OCI-LY7 (cell line): ENCODE measurements at regions not wholly inside any gene's neighbourhood (a gene's known extent, or its start where the extent isn't known, plus 50 kb on each side); places are given as distances from the start of the nearest gene placed in this dataset.

Experiments used
- BruUV-seq: library from RNA; stranded (reverse); fragments of 400-500 nt; replicated peaks from 2 replicates; lab custom pipeline; 2021; lab: Mats Ljungman, UMichigan
- CTCF ChIA-PET: fragments of 300-600 bp; sonication (Branson Sonifier 250); formaldehyde crosslinking; loops from one replicate; lab custom pipeline; 2022; ENCODE audit warnings: antibody characterized with exemption; ENCODE audit not compliant: unreplicated experiment; lab: Charles Lee
- POLR2A ChIA-PET: fragments of 300-600 bp; sonication (Branson Sonifier 250); formaldehyde crosslinking; loops from one replicate; lab custom pipeline; 2022; ENCODE audit warnings: antibody characterized with exemption; lab: Charles Lee
- DNase-seq: peaks from one replicate; pipeline ENCODE4 v3.0.0-alpha.2; 2015; ENCODE audit warnings: low spot score
- H2AFZ ChIP-seq: fragments of 200-600 bp; sonication (generic), shearing (Covaris generic); 2 replicates; pipeline ENCODE4 v1.6.1; 2014; ENCODE audit warnings: mild to moderate bottlenecking, antibody characterized with exemption, low read length, moderate library complexity
- H3K27ac ChIP-seq: fragments of 200-600 bp; sonication (generic); 2 replicates; pipeline ENCODE4 v1.5.1; 2014; ENCODE audit warnings: mixed run types, low read depth, mild to moderate bottlenecking, moderate library complexity, low read length, inconsistent platforms; ENCODE audit not compliant: poor library complexity, severe bottlenecking
- H3K36me3 ChIP-seq: fragments of 200-600 bp; sonication (generic); 2 replicates; pipeline ENCODE4 v1.6.1; 2014; ENCODE audit warnings: mild to moderate bottlenecking, antibody characterized with exemption, low read length, moderate library complexity, mixed read lengths; ENCODE audit not compliant: insufficient read depth
- H3K4me1 ChIP-seq: fragments of 200-600 bp; sonication (generic); 2 replicates; pipeline ENCODE4 v1.5.1; 2014; ENCODE audit warnings: mild to moderate bottlenecking, low read length; ENCODE audit not compliant: insufficient read depth, poor library complexity, severe bottlenecking
- H3K4me2 ChIP-seq: fragments of 200-600 bp; sonication (generic); 2 replicates; pipeline ENCODE4 v1.6.1; 2014; ENCODE audit warnings: mild to moderate bottlenecking, low read length
- H3K4me3 ChIP-seq: fragments of 200-600 bp; sonication (generic); 2 replicates; pipeline ENCODE4 v1.5.1; 2014; ENCODE audit warnings: mild to moderate bottlenecking, low read depth, low read length; ENCODE audit not compliant: poor library complexity, severe bottlenecking
- H3K79me2 ChIP-seq: fragments of 200-600 bp; sonication (generic); 2 replicates; pipeline ENCODE4 v1.6.1; 2016; ENCODE audit warnings: low read depth, mild to moderate bottlenecking, low read length, moderate library complexity, mixed read lengths; ENCODE audit not compliant: insufficient read depth
- H3K9me2 ChIP-seq: fragments of 200-600 bp; sonication (generic); 2 replicates; pipeline ENCODE4 v1.6.1; 2016; ENCODE audit warnings: mild to moderate bottlenecking, low read length, mixed read lengths; ENCODE audit not compliant: insufficient read depth
- H3K9me3 ChIP-seq: fragments of 200-600 bp; sonication (generic); 2 replicates; pipeline ENCODE4 v1.6.1; 2014; ENCODE audit warnings: mild to moderate bottlenecking, mixed run types, low read length, mixed read lengths
- H4K20me1 ChIP-seq: fragments of 200-600 bp; sonication (generic); 2 replicates; pipeline ENCODE4 v1.6.1; 2014; ENCODE audit warnings: mild to moderate bottlenecking, antibody characterized with exemption, low read length, moderate library complexity, mixed read lengths; ENCODE audit not compliant: insufficient read depth
- CTCF ChIP-seq: fragments of 200-600 bp; sonication (generic); conservative IDR thresholded peaks from 2 replicates; pipeline ENCODE4 v1.5.1; 2014; ENCODE audit warnings: mild to moderate bottlenecking, antibody characterized with exemption, low read length, moderate library complexity, mixed read lengths
- EZH2phosphoT487 ChIP-seq: fragments of 200-600 bp; sonication (generic); IDR thresholded peaks from 2 replicates; pipeline ENCODE4 v1.6.1; 2018; ENCODE audit warnings: low read depth, borderline replicate concordance, mild to moderate bottlenecking, mixed run types, antibody characterized with exemption, low read length, moderate library complexity, mixed read lengths
- intact Hi-C: fragments of 100-400 bp; cut with micrococcal nuclease; formaldehyde crosslinking; loops from one replicate; pipeline ENCODE4 v1.10.0; 2022; ENCODE audit not compliant: unreplicated experiment

GRCh38 chr6:132964101-132964867 lies 149.9 kb downstream of the RPS12 start:
- ChIA-PET CTCF (no interaction called here), POLR2A (no interaction called here)
- H3K36me3 ChIP-seq, result no peaks in the 10 kb centered on the region
- intact Hi-C loops, result loop anchor here (5.0 kb wide), 1 partner anchor 548 kb away; no protein-coding TSS in a partner anchor
- H4K20me1 ChIP-seq, result no peaks in the 10 kb centered on the region
- H3K9me2 ChIP-seq, result no peaks in the 10 kb centered on the region
- BruUV-seq, result no TSS peak
- no peak for DNase-seq
- H3K79me2 ChIP-seq, result no peaks in the 10 kb centered on the region
- no peak overlapping the region for H3K4me2 ChIP-seq
- no peaks in the 10 kb centered on the region for H3K9me3 ChIP-seq
- H2AFZ ChIP-seq, result no peak overlapping the region
- no peak overlapping the region for H3K27ac ChIP-seq
- H3K4me3 ChIP-seq, result no peak overlapping the region
- H3K4me1 ChIP-seq, result no peaks in the 10 kb centered on the region
- no peak for TF ChIP-seq CTCF
- no peak for TF ChIP-seq EZH2phosphoT487

- Histone ChIP-seq H3K4me2 (no peak overlapping the region), H3K9me2 (no peaks in the 10 kb centered on the region), H3K79me2 (no peaks in the 10 kb centered on the region), H3K27ac (no peak overlapping the region), H3K4me1 (no peaks in the 10 kb centered on the region), H3K36me3 (no peaks in the 10 kb centered on the region), H2AFZ (no peak overlapping the region), H4K20me1 (no peaks in the 10 kb centered on the region), H3K4me3 (no peak overlapping the region), H3K9me3 (no peaks in the 10 kb centered on the region)
- no TSS peak for BruUV-seq
- TF ChIP-seq CTCF, result no peak
- no peak for TF ChIP-seq EZH2phosphoT487
- ChIA-PET POLR2A (no interaction called here), CTCF (no interaction called here)
- DNase-seq, result no peak
- intact Hi-C loops, result loop anchor here (5.0 kb wide), 1 partner anchor 547 kb away; no protein-coding TSS in a partner anchor
These were observed 150.6 kb downstream of the RPS12 start for GRCh38 chr6:132964868-132965382.

GRCh38 chr6:132967871-132968270 lies 153.5 kb downstream of the RPS12 start:
- BruUV-seq, result no TSS peak
- DNase-seq, result no peak
- H3K4me3 ChIP-seq, result no peak overlapping the region
- H2AFZ ChIP-seq, result no peak overlapping the region
- H3K4me2 ChIP-seq, result no peak overlapping the region
- H3K9me2 ChIP-seq, result no peaks in the 10 kb centered on the region
- POLR2A ChIA-PET, result interaction anchor here (0.7 kb wide), 1 partner anchor 790 kb away, joined by 3 read pairs; no protein-coding TSS in a partner anchor
- H3K27ac ChIP-seq, result no peak overlapping the region
- H4K20me1 ChIP-seq, result no peaks in the 10 kb centered on the region
- H3K79me2 ChIP-seq, result no peaks in the 10 kb centered on the region
- TF ChIP-seq CTCF (no peak), EZH2phosphoT487 (no peak)
- peaks cover 3% of the 10 kb centered on the region for H3K4me1 ChIP-seq
- no peaks in the 10 kb centered on the region for H3K36me3 ChIP-seq
- H3K9me3 ChIP-seq, result no peaks in the 10 kb centered on the region
- CTCF ChIA-PET, result no interaction called here
- intact Hi-C loops, result no loop called here
